ENCODE measurements at regions not wholly inside any gene's neighbourhood (a gene's known extent, or its start where the extent isn't known, plus 50 kb on each side); places are given as distances from the start of the nearest gene placed in this dataset.
"Not testable (repeated sequence)": the region's sequence is repeated elsewhere in the genome, so short reads cannot be mapped to it uniquely, and the experiment has no call there.

DNA sequence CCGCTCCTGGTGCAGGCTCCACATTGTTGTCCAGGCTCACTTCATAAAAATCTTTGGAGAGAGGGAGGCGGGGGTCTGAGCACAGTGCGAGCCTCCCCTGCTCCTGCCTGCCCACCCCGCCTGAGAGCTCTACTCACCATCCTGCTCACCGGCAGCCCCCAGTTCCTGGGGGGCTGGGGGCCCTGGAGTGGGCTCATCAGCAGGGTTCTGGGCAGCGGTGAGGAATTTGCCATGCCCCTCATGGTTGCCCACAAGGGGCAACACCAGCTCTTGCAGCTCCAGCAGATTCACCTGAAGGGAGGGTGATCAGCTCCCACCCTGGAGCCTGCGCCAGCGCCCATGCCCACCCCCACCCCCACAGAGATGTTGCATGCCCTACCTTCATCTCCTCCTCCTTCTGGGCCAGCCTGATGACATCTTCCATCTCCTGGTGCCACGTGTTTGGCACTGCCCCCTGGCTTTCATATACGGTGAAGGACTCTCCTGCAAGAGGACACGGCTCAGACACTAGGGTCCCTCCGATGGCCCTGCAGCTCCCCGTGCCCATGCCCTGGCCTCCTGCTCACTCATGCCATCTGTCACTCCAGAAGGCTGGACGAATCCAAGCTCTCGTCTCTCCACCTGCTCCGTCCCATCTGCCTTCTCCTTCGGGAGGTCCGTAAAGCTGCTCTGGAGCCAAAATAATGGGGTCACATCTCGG, 162.1 kb downstream of the TBC1D2B start:
- no peak for TF ChIP-seq POLR2A (IDR thresholded peaks at IDR 0.05; ENCODE audit: low read depth, low read length)
- no peak for FAIRE-seq
- no peak for DNase-seq (ENCODE audit: insufficient read length, low spot score)

GRCh38 chr15:77914531-77914930, 163.0 kb downstream of the TBC1D2B start:
- not testable (repeated sequence) for DNase-seq (ENCODE audit: insufficient read length, low spot score); FAIRE-seq

DNA sequence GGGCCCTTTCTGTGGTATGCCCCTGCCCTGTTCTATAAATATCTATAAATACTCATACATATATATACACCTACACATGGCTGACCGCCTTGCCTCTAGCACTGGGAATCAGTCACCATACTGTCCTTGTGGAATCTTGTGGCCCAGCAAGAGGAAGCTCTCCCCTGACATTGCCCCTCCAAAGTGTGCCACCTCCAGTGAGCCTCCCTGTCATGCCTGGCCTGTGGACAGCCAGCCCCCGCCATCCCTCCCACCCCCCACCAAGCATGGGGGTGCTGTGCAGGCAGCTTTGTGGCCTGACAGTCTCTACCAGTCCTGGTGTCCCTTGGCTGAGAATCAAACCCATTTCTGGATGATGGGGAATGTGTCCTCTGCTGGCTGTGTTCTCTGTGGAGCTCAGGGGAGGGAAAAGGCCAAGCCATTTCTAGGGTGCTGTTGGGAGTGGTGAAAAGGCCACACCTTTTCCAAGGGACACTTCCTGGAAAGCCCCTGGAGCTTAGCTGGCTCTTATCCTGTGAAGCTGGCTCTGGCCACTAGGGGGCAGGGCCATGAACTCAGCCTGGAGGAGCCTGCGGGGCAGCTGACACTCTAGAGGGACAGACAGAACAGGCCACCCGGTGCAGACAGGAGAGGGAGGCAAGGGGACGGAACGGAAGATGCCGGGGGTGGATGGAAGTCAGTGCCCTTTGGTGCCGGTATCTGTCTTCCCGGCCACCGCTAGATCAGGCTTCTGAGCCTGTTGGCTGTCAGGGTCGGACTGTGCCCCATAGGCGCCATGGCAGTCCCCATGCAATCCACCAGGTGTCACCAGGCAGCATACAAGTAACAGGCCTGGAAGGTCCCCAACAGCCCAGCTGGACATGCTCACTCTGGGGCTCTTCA, 167.2 kb downstream of the TBC1D2B start:
- DNase-seq (ENCODE audit: insufficient read length, low spot score); FAIRE-seq: not testable (repeated sequence)

DNA sequence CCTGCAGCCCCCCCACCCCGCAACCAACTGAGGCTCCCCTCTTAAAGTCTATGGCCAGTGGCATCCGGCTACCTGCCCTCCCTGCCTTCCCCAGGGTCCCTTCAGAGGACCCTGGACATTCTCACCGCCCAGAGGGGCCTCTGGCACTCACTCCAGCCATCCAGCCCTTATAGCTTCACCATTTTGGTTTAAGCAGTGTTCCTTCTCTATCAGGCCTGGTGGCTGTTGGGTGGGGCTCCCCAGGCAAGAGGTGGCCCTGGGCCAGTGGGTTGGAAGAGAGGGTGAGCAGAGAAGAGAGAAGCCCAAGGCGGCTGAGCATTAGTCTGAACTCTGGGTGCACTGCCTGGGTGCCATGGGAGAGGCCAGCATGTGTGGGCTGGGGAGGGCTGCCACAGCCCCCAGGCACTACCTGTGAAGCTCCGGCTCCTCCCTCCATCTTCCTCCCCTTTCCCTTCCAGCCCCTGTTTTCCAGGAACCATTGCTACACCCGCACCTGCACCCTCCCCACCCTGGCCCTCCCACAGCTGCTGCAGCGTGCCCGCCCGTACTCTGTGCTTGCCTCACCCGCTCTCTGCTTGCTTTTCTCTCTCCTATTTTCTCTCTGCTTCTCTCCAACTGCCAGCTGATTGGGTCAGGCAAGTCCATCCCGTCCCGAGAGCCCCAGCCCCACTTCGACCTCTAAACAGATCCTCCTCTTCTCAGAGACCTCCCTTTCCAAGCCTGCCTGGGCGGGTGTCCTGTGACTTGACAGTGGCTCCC, 168.2 kb downstream of the TBC1D2B start:
- DNase-seq (ENCODE audit: insufficient read length, low spot score) (no peak), FAIRE-seq (no peak)
- TF ChIP-seq POLR2A (IDR thresholded peaks at IDR 0.05; ENCODE audit: low read depth, low read length) = no peak

DNA sequence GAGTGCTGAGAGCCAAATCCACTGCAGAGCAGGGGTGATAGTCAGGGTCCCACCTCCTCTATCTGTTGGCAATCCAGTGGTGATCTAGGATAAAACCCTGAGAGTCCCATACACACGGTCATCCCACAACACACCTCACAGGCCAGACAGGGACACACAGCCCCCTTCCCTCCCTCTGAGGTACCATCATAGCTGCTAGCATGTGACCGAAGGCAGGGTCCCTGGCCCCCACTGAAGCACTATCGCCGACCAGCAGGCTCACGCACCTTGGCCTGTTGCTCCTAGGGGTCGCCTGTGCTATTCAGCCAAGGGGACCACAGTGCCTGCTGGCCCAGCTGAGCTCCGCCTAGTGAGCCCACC, 168.8 kb downstream of the TBC1D2B start:
- not testable (repeated sequence) for DNase-seq (ENCODE audit: insufficient read length, low spot score); FAIRE-seq

GRCh38 chr15:77907824-77908751, 169.4 kb downstream of the TBC1D2B start:
- DNase-seq (ENCODE audit: insufficient read length, low spot score) (no peak), FAIRE-seq (no peak)
- TF ChIP-seq POLR2A (IDR thresholded peaks at IDR 0.05; ENCODE audit: low read depth, low read length) = no peak

- FAIRE-seq = not testable (repeated sequence)
Observed at GRCh38 chr15:77906062-77906990, 171.2 kb downstream of the TBC1D2B start.

DNA sequence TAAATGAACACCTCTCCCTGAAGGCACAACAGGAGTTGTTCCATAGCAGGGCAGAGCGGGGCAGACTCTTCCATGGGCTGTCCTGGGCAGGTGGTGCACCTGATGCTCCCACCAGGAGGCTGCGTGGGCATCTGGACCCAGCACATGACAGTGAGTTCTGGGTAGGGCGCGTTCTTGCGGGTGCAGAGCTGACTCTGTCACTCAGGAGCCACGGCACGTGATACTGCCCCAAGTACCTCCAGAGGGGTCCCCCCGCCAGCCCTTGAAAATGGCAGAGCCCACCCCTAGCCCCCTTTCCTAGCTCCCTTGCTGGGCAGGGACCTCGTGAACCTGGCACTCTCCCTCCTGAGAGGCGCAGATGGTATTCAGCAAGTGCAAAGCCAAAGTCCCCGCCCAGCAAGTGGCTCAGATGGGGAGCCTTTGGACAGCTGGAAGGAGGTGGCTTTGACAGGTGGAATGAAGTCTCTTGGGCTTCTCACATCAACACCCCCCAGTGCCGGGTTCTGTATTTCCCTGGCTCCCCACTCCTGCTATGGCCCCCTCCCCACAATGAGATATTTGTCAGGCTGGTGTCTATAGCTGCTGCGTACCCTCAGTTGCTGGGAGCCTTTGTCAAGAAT, 172.1 kb downstream of the TBC1D2B start:
- DNase-seq (ENCODE audit: insufficient read length, low spot score) (no peak), FAIRE-seq (no peak)
- TF ChIP-seq POLR2A (IDR thresholded peaks at IDR 0.05; ENCODE audit: low read depth, low read length) = no peak

More at GRCh38 chr15:77906062-77906990, 171.2 kb downstream of the TBC1D2B start:
- DNase-seq (ENCODE audit: insufficient read length, low spot score) = not testable (repeated sequence)

DNA sequence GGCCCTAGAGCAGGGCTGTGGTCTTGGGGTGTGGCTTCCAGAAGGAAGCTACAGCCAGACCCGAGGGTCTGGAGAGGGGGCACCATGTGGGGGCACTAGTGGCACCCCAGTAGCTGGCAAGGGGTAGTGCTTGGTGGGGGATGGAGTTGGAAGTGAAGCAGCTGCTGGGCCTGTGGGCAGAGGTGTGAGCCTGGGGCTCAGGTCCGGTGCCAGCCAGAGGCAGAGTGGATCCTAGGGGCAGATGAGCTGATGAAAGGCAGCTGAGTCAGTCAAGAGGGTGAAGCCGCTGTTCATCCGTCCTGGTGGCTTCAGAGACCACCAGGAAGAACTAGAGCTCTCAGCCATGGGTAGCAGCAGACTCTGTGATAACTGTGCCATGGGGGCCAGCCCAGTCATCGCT, 172.6 kb downstream of the TBC1D2B start:
- FAIRE-seq (no peak), DNase-seq (ENCODE audit: insufficient read length, low spot score) (no peak)
- no peak for TF ChIP-seq POLR2A (IDR thresholded peaks at IDR 0.05; ENCODE audit: low read depth, low read length)

- TF ChIP-seq POLR2A (IDR thresholded peaks at IDR 0.05; ENCODE audit: low read depth, low read length) = no peak
- DNase-seq (ENCODE audit: insufficient read length, low spot score) = no peak
- FAIRE-seq = no peak
Observed at GRCh38 chr15:77904436-77904821, 173.1 kb downstream of the TBC1D2B start.

DNA sequence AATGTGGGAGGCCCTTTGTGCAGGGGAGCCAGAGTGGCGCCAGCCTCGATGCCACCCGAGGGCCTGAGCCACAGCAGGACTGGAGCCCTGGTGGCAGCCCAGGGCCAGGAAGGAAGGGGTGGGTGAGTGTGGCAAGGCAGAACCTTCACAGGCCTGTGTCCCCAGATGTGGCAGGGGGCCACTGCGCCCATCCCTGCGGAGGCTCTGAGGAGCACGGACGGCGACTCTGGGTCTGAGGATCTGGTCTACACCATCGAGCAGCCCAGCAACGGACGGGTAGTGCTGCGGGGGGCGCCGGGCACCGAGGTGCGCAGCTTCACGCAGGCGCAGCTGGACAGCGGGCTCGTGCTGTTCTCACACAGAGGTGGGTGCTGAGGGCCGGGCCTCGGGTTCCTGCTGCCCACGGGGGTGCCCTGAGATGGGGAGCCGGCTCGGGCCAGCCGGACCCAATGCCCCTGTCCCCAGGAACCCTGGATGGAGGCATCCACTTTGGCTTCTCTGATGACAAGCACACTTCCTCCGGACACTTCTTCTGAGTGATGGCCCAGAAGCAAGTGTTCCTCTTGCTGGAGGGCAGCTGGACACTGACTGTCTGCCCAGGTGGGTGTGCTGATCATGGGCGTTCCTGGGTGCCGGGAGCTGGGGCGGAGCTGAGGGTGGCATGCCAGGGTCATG, 173.6 kb downstream of the TBC1D2B start:
- not testable (repeated sequence) for DNase-seq (ENCODE audit: insufficient read length, low spot score); FAIRE-seq

- DNase-seq (ENCODE audit: insufficient read length, low spot score) = peak; percentile 46
- not testable (repeated sequence) for FAIRE-seq
Observed at GRCh38 chr15:77902921-77903760, 174.4 kb downstream of the TBC1D2B start.
